Stimulated activated naive CD8-positive, alpha-beta T cell treated with anti-CD3 and anti-CD28 coated beads, Interleukin-15, Interleukin-2, amounts not matched to agents 100 U/mL and 50 U/mL, for 24 hours (primary cell): ENCODE measurements at regions not wholly inside any gene's neighbourhood (a gene's known extent, or its start where the extent isn't known, plus 50 kb on each side); places are given as distances from the start of the nearest gene placed in this dataset.

ENCODE experiments used
- ATAC-seq: fragments of 150-1000 bp; cut with Tn5 transposase; one replicate; pipeline ENCODE4 v1.10.0; 2021
- DNase-seq: peaks from one replicate; pipeline ENCODE4 v3.0.0; 2021

DNA sequence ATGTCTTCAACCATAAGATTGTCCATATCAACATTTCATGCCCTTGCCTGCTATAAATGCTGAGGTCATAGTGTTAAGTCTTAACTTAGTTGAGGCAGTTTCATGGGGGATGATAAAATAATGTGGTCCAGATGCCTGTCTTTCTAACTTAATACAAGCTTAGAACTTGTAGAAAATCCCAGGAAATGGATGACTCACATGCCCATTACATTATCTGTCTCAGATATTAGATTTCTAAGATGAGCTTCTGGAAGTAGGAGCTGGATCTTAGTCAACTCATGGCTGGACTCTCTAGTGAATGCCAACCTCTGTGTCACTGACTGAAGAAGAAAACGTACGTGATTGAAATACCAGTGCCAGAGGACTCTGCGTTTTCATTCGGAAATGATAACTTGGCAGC, 797.5 kb upstream of the EEF2KMT start:
- no peak for ATAC-seq
- DNase-seq: no peak

DNA sequence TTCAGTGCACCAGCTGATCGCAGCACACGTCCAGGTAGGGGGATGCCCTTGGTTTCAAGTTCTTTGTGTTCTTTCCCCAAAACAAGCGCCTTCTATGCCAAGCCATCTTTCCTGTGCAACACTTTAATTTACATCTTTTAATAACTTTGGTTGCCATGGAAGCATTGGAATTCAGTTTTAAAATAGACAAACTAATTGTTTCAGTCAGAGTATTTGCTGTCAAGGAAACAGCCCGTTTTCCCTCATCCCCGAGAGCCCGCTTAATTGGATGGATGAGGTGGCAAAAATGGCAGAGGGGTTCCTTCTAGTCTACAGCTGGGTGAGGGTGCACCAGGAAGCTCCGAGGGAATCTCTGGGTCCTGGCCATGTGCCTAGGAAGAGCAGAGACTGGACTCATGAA, 793.7 kb upstream of the EEF2KMT start:
- DNase-seq (no peak), ATAC-seq (no peak)

DNA sequence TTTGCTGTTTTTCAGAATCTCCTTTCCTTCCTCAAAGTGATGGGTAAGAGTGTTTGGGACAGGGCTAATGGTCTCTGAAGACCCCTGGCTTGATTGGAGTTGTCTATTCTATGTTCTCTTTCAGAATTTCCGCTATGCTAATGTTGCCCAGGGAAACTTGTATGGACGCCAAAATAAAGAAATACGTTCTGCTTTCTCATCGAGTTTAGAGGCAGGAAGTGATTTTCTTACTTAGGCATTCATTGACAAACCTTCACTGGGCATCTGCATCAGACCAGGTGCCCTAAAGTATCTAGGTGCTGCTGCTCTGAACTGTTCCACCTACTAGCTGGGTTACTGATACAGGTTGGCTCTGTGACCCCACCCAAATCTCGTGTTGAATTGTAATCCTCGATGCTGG, 787.9 kb upstream of the EEF2KMT start:
- no peak for ATAC-seq

DNA sequence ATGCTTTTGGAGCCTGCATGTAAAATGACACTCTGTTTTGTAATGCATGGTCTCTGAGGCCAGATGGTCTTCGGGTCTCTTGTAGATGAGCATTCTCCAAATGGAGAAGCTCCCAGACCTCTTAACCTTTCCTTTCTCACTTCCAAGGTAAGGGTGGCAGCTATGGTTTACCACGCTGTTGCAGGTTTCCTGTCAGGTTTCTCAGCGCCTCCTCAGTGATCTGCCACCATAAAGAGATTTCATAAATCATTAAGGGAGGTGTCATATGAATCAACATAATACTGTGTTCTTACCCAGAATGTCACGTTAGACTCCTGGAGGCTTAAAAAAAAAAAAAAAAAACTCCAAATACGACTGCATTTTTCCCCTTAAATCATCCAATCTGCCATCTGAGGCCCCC, 787.4 kb upstream of the EEF2KMT start:
- ATAC-seq (no peak), DNase-seq (no peak)

More for the DNA sequence above, 787.9 kb upstream of the EEF2KMT start:
- DNase-seq: no peak

DNA sequence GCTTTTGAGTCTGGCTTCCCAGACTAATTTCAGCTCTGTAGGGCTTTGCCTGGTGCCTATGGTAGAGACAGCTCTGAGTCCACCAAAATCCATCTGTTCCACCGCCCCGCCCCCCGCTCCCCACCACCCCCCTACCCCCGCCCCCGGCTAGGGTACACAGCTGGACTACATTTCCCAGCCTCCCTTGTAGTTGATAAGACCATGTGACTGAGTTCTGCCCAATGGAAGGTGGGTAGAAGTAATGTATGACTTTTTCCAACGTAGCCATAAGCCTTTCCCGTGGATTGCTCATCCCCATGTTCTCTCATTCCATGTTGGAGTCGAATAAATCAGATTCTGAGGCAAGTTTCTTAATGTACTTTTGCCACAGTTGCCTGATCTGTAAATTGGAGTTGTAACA, 786.7 kb upstream of the EEF2KMT start:
- DNase-seq (no peak), ATAC-seq (no peak)

DNA sequence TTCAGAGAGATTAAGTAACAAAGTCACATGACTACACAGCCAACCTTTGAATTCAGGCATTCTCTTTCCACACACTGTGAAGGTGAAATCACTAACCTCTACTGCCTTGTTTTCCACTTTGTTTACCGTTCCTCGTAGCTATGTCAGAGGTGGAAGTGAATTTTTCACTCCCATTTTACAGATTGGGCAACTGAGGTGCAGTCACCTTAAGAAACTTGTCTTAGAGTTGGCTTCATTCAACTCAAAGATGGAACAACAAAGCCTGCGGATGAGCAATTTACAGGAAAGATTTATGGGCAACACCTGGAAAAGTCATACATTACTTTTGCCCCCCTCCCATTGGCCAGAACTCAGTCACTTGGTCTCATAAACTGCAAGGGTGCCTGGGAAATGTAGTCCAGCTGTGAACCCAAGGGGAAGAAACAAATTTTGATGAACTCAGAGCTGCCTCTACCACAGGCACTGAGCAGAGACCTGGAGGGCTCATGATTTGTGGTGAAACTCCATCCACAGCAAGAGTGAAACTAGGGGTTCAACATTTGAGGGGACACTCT, 784.6 kb upstream of the EEF2KMT start:
- ATAC-seq: no peak

DNA sequence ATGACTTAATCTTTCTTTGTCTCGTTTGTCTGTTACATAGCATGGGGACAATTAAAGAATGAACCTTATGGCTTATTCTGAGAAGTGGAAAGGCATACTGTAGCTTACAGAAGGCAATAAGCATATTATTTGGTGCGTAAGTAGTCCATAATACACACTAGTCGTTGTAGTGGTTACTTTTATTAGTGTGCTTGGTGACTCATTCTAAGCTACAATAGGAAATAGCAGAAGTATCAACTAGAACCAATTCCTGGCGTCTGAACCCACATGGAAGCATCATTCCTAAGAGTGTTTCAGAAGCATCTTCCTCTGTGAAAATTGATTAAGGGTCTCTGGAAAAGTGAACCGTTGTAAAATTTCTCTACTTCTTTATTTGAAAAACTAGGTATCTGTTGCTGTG, 777.8 kb upstream of the EEF2KMT start:
- DNase-seq: no peak
- ATAC-seq: no peak

More for the DNA sequence above, 784.6 kb upstream of the EEF2KMT start:
- no peak for DNase-seq

DNA sequence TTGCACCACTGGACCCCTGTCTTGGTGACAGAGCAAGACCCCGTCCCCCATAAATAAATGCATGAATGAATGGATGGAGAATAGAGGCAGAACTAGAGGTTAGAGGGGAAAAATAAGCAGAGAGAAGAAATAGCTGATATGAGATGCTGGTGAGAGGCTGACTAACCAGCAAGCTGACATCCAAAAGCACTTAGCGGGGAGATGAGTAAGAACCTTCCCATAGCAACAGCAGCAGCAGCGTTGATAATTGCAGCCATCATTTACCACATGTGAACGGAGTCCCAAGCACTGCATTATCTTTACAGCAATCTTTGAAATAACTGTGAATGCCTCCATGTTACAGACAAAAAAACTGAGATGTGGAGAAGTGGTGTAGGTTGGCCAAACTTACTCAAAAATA, 777.3 kb upstream of the EEF2KMT start:
- DNase-seq: no peak

DNA sequence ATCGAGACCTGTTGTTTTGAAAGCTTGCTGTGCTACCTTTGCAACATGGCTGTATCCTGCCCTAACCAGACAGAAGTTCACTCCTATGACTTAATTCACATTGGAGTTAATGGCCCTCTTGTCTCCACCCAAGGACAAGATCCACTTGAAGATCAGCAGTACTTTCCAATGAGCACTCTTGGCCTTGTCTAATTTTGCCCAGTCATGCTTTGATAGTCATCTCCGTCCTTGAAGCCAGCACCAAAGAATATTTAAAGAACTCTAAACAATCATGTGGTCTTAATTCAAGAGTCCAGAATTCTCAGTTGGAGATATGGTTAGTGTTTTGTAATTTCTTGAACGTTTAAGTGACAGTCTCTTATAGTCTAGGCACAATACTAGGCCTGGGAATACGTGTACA, 775.6 kb upstream of the EEF2KMT start:
- ATAC-seq: no peak
- no peak for DNase-seq

More for the DNA sequence above, 777.3 kb upstream of the EEF2KMT start:
- no peak for ATAC-seq

DNA sequence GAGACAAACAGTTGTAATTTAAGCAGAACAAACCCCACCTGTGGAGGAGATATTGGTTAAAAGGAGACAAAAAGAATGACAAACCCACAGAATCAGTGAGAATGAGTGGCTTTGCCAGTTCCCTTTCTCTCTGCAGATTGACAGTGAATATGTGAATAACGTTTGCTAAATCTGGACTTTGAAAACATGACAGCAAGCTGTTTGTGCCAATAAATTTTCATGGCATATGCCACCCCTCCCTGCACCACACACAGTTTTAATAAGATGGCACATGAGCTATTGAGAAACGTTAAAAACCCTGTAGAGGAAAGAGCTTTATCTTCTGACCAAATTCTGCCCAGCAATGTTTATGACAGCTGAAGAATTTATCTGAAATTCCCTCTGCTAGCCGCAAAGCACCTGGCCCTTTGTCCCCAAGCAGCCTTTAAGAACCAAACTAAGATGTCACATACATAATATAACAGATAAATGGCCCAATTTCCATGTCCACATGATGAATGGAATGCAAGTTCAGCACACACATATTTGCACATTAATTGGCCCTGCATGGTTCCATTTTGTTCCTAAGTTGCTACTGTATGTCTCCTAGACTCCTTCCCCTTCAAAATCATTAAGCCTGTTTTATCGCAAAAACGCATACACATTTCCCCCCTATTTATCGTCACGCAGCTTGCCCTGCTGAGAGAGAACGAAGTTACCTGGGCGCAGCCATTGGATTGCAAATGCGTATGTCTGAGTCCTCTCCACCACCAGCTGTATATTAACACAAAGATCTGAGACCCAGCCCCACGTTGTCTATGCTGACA, 773.5 kb upstream of the EEF2KMT start:
- ATAC-seq (no peak), DNase-seq (no peak)

DNA sequence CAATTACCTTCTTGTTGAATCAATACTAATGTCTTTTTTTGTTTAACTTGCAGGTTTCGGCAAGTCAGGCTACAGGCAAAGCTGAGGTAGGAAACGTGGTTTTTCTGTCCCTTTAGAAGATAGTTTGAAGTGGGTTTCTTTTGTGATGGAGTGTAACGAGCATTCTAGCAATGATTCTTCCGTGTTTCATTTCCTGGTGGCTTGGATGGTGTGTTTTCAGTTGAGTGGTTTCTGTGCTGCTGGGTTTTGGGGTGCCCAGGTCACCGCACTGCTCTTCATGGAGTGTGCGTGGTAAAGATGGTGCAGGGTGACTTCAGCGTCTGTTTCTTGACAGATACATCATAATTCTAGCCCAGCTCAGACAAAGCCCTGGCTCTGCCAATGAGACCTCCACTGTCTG, 769.7 kb upstream of the EEF2KMT start:
- ATAC-seq (no peak), DNase-seq (no peak)

DNA sequence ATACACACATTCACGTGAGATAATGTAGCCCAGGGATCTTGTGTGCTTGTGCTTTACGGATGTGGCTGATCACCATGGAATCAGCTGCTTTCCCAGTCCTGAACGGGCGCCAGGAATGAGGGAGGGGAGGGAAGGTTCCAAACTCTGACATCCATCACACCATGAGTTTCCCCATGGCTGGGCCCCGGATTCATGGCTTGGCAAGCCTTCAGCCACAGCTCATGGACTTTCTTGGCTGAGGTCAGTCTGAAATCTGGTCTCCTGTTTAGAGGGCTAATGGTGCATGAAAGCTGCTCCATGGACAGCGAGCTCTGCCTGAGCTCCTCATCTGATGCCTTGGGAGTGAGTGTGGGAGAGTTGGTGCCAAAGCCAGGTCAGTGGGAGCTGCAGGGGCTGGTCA, 767.6 kb upstream of the EEF2KMT start:
- ATAC-seq (no peak), DNase-seq (no peak)

DNA sequence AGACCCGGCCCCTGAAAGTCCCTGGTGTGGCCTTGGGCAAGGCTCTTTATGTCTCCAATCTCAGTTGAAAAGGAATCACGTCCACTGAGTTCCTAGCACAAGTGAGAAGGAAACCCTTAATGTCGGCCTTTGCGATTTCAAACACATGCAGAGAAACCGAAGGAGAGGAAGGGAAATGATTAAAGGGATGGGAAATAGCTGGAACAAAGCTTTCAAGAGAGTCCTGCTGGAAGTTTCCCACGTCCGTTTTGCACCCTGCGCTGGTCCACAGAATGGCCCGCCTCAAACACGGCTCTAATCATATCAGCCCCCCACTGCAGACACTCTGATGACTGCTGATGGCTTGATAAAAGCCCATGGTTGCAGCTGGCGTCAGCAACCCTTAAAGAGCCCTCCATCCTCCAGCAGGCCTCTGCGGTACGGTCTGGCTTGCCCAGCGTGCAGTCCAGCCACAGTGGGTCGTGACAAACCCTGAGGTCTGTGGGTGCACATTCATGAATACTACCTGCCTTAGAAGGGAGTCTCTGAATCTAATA, 765.5 kb upstream of the EEF2KMT start:
- ATAC-seq (no peak), DNase-seq (no peak)

DNA sequence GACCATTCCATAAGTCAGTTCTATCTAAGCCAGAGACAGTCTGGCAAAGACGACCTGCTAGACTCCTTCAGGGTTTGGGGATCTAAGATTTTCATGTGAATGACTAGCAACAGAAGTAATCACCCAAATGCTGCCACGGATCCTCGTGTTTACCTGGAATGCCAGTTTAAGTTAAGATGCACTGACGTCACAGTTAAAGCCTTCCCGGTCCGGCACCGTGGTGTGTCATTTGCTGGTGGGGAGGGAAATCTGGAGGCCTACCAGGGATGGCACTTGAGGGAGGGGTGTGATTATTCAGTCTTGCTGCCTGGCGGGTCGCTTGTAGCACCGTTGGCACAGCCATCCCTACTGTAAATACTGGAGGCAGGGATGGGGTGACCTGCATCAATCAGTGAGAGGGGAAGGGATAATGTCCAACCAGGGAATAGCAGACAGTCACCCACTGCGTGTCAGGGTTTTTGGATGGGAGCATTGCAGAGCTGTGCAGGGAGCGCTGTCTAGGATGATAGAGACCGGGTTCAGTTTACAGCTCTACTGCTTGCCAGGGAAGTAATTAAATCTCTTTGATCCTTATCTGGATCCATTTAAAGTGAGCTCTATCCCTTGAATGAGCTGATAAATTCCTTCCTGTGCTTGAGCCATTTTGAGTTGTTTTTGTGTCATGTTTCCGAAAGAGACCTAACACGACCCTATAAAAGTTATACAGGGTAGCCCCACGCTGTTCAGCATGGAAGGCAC, 764.7 kb upstream of the EEF2KMT start:
- ATAC-seq (no peak), DNase-seq (no peak)

DNA sequence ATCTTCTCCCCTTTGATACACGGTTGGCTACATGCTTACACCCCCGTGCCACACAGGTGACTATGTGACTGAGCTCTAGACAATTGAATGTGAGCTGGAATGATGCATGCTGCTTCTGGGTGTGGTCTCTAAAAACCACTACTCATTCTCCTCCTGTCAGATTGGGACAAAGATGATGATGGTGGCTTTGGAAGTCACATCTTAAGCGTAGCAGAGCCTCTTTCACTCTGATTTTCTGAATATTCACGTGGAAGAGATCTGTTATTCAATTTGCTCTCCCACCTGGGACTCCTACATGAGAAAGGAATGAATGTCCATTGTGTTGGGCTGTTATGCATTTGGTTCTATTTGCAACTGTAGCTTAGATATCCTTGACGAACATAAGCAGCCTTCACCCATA, 763.6 kb upstream of the EEF2KMT start:
- no peak for DNase-seq
- ATAC-seq: no peak

DNA sequence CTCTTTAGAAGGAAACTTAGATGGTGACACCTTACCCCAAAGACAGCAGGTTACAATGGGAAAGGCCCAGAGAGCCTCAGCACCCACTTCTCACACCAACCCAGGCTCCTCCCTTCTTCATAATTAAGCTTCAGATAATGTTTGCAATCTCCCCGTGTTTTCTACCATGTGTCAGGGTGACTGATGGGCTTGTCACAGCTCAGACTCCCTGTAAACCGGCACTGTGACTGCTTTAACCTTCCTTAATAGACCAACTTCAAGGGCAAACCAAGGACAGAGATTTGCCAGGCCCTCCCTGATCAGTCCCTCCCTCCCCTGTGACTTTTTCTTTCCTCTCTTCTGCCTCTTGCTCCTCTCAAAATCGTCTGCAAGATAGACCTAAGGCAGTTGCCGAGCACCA, 760.6 kb upstream of the EEF2KMT start:
- DNase-seq (no peak), ATAC-seq (no peak)

DNA sequence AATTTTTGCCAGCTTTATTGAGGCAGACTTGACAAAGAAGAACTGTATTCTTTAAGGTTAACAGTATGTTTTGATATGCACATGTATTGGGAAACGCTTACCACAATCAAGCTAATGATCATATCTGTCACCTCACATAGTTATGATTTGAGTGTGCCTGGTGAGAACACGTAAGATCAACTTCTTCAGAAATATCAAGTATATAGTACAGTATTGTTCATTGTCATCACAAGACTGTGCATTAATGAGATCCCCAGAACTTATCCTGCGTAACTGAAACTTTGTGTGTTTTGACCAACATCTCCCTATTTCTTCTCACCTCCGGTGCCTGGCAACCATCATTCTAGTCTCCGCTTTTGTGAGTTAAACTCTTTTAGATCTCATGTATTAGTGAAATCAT, 756.4 kb upstream of the EEF2KMT start:
- no peak for DNase-seq
- ATAC-seq: no peak

DNA sequence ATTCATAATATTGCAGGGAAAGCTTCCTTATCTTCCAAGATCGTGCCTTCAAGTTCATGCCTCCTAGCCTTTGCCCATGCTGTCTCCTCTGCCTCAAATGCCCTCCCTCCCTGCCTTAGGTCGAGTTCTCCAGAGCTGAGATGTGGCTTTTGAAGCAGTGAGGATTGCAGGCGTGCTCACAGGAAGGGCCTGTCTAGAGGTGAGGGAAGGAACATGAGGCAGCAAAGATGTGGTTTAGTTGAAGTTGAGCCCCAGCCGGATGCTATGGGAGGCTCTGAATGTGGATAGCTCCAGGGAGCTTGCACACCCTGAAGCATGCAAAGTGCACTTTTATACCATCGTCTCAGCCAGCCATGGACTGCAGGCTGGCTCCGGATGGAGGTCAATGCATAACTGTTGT, 754.6 kb upstream of the EEF2KMT start:
- DNase-seq (no peak), ATAC-seq (no peak)

DNA sequence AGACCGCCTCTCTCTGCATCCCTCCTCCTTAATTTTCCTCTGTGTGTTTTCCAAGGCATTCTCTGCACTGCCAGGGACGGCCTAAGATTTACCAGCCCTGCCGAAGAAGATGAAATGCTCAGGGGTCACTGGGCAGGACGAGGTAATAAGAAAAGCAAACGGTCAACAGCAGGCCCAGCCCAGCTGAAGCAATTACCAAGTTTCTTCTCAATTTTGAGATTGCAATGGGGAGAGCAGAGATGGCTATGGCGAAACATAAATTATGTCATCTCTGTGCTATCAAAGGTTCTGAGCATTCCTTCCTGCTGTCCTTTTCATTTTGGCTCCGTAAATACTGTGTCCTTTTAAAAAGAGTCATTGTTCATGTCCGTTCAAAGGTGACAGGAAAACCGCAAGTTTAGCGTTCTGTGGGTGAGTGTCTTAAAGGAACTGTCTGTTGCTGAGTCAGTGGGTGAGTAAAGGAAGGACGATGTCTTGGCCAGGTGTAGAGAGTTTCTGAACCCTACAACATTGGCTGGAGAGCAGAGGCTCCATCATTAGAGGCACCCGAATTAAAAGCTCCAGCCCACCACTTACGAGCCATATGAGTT, 753.9 kb upstream of the EEF2KMT start:
- ATAC-seq (no peak), DNase-seq (no peak)

DNA sequence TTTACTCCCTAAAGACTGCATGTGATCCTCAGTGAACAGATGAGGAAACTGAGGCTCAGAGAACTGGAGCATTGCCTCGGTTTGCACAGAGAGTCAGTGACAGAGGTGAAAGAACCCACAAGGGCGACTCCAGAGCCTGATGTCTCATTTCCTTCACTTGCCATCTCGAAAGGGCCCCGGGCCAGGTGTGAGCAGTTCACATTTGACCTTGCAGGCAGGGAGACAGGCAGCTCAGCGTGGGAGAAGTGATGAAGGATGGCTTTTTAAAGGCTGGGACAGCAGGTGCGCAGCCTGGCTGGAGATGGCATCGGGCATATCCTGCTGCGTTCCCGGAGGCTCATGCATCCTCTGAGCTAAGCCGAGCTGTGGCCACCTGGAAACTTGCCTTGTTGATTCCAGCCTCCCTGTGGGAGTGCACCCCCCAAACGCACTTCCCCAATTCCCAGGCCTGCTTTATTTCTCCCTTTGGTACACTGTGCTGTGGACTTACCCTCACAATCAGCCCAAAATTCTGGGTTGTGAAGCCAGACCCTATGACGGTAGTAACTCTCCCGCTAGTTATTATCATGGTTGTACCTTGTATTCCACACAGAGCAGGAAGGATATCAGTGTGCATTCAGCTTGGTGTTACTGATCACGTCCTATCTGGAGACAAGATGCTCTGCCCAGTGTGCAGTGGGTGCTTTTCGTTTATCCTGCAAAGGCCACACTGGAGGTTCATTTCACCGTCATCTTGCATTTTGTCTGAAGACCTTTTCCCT, 753.2 kb upstream of the EEF2KMT start:
- DNase-seq: no peak
- ATAC-seq: no peak

DNA sequence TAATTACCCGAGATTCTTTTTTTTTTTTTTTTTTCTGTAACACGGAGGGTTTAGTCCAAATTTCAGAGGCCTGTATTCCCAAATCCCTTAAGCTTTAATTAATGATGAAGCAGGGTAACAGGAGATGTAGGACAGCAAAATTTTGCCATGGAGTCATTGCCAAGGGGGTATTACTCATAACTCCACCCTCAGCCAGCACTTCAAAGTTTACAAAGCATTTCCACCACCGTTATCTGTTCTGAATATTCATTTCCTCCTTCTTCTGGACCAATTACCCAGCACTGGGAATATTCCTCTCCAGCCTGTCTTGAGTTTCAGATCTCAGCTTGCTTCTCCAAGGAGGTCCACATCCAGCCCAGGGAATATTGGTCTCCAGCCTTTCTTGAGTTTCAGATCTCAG, 747.5 kb upstream of the EEF2KMT start:
- ATAC-seq: no peak

DNA sequence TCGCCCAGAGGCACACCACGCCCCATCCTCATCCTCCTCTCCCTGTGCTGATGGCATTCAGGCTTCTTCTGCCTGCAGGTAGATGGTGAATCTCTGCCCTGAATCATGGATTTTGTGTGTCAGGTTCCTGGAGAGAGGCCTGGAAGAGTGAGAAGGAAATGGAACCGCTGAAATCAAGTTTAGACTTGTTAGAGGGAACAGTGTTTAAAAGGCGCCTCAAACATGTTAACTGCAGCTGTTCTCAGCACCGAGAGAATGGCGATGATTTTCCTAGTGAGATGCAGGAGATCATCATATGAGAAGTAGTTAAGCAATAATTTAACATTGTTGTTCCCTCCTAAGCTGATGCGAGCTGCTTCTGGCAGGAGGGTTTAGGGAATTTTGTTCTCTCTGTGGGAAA, 744.4 kb upstream of the EEF2KMT start:
- no peak for ATAC-seq
- no peak for DNase-seq

More for the DNA sequence above, 747.5 kb upstream of the EEF2KMT start:
- DNase-seq: no peak
